NCI-H82 treated with DMSO at 0.1 percent for 48 hours (cell line): ENCODE measurements at regions not wholly inside any gene's neighbourhood (a gene's known extent, or its start where the extent isn't known, plus 50 kb on each side); places are given as distances from the start of the nearest gene placed in this dataset.
"Not testable (repeated sequence)": the region's sequence is repeated elsewhere in the genome, so short reads cannot be mapped to it uniquely, and the experiment has no call there.

Experiments used
- DNase-seq: peaks from one replicate; lab custom pipeline; 2025; ENCODE audit not compliant: unreplicated experiment; lab: John Stamatoyannopoulos, UW

DNA sequence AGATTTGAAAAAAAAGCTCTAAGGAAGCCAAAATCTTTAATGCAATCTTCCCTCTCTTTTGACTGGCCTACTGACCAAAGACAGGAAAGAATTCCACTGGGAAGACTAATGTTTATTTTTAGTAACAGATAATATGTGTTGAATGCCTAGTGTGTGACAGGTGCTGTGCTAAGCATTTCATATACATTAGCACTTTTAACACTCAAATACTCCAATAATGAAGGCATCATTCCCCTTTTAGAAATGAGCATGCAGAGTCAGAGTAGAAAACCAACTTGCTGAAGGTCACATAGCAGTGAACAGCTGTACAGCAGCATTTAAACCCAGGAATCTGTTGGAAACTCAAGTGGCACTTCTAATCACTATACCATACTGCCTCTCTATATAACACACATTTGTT is 170.6 kb downstream of the MINAR1 start:
- DNase-seq = no peak

DNA sequence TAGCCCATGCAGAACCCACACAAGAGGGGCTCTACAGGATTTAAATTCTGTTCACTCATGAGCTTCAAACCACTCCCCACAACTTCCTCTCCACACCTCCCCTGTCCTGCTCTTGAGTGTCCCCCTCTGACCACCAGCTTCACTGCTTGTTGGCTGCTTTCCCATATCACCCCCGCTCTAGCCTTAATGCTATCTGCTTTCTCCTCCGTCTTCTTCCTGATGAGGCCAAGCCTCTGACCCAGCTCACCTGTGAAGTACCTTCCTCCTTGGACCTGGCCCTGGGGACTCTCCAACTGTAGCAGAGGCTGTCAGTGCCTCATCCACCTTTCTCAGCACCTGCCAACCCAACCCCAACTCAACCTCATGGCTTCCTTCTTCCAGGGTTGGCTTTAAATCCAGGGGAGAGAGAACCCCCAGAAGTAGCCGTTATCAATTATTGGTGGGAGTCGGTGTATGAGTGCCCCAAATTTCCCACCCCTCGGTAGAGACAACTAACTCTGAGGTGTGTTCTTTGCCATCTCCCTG is 174.8 kb downstream of the MINAR1 start:
- no peak for DNase-seq

DNA sequence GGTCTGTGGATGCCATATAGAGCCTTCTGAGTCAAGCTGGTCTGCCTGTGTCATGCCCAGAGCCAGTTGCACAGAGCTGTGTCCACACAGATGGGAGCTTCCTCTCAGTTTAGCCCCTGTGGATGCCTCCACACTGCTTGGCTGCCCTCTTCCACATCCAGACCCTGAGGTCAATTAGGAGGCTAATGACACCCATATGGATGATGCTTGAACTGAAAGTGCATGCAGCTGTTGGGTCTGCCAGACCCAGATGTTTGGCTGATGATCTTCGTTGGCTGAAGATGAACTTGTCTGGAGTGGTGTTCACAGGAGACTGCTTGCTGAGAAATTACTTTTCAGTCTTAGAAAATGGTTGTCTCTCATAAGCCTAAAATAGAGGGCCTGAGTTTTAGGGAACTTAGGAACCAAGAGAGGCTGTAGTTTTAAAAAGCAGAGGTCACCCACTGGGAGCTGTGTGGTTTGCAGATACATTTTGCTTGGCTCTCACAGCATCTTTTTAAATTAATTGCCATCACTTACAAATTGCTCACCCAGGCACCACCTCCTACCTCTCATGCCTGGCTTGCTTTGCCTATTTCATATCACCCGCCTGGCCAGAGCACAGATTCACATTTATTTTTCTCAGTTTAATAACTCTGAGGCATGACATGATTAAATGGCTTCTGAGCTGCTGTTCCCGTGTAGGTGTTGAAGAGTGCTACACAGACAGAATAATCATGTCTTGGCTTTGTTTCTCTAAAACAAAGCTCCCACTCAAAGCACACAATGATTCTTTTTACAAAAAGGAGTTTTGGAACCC is 176.1 kb downstream of the MINAR1 start:
- no peak for DNase-seq

DNA sequence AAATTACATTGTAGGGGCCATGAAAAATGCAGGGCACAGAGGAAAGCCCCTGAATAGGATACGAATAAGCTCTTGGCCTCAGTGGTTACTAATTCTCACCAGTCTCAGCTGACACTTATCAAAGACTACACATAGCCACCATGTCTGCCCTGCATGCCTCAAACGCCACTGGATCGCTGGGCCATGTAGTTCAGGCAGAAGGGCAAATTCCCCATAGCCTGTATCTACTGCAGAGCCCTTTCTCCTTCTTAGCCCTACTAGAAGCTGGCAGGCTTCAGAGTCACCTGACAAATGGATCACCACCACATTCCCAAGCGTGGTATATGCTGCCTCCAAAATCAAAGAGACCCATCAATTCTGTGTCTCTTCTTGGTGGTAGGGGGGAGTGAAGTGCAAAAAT is 177.4 kb downstream of the MINAR1 start:
- no peak for DNase-seq

DNA sequence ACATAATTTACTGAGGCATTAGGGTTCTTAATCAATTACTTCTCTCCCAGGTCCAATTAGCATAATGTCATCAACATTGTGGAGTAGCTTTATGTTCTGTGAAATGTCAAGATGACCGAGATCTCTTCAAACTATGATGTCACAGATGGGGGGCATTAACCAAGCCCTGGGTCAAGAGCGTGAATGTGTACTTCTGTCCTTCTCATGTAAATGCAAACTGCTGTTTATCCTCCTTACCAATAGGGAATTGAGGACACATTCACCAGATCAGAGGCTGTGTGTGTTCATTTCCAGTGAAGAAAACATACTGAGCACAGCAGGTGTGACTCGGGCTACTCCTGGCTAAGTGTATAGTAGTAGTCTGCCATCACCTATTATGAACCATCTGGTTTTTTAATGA is 177.9 kb downstream of the MINAR1 start:
- no peak for DNase-seq

DNA sequence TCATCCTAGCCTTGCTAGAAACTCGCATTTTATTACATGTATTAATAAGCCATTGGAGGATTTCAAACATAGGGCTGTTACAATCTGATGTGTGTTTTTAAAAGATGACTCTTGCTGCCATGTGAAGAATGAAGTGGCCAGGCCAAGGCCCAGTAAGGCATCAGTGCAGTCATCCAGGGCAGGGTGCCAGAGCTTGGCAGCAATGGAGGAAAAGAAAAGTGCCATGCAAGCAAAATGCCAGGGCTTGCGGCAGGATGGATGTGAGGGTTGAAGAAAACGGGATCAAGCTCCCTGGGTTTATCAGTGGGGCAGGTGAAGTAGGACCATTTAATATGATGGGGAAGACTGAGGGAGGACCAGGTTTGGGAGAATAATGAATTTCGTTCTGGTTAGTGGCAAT is 183.6 kb downstream of the MINAR1 start:
- DNase-seq = no peak

DNA sequence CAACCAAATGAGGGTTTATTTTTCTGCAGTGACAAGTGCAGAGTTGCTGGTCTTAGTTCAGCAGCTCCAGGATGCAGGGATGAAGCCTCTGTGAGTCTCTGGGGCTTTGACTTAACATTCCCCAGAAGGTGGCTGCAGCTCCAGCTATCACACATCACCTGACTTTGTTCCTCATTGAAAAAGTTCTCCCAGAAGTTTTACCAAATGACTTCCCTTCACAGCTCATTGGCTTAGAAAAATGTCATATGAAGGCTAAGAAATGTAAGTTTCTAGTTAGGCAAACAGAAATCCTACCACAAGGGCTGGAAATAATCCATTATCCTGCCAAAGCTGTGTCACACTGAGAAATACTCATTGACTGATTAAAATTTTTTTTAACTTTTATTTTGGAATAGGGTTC is 184.9 kb downstream of the MINAR1 start:
- no peak for DNase-seq

DNA sequence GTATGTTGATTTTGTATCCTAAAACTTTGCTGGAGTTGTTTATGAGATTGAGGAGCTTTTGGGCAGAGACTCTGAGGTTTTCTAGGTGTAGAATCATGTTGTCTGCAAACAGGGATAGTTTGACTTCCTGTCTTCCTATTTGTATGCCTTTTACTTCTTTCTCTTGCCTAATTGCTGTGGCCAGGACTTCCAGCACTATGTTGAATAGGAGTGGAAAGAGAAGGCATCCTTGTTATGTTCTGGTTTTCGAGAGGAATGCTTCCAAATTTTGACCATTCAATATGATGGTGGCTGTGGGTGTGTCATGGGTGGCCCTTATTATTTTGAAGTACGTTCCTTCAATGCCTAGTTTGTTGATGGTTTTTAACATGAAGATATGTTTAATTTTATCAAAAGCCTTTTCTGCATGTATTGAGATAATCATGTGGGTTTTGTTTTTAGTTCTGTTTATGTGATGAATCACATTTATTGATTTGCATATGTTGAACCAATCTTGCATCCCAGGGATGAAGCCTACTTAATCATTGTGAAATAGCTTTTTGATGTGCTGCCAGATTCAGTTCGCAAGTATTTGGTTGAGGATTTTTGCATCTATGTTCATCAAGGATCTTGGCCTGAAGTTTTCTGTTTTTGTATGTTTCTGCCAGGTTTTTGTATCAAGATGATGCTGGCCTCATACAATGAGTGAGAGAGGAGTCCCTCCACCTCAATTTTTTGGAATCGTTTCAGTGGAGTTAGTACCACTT is 188.1 kb downstream of the MINAR1 start:
- no peak for DNase-seq

DNA sequence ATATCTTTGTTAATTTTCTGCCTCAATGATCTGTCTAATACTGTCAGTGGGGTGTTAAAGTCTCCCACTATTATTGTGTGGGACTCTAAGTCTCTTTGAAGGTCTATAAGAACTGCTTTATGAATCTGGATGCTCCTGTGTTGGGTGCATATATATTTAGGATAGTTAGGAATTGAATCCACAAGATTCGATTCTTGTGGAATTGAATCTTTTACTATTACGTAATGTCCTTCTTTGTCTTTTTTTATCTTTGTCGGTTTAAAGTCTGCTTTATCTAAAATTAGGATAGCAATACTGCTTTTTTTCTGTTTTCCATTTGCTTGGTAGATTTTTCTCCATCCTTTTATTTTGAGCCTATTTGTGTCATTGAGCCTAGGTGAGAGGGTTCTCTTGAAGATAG is 189.7 kb downstream of the MINAR1 start:
- DNase-seq = not testable (repeated sequence)

DNA sequence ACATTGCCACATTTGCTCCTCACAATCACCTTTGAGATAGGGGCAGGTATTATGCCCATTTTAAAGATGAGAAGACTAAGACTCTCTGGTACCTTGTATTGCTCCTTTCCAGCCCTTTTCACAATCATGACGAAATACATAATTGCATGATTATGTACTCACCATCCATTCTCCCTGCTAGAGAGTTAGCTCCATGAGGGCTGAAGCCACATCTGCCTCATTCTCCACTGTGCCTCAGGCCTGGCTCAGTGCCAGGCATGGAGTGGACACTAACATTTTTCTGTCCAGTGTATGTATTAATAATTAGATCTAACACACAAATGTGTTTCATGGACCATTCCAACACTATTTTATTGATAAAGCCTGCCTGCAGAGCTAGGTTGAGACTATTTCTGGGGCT is 191.4 kb downstream of the MINAR1 start:
- no peak for DNase-seq

DNA sequence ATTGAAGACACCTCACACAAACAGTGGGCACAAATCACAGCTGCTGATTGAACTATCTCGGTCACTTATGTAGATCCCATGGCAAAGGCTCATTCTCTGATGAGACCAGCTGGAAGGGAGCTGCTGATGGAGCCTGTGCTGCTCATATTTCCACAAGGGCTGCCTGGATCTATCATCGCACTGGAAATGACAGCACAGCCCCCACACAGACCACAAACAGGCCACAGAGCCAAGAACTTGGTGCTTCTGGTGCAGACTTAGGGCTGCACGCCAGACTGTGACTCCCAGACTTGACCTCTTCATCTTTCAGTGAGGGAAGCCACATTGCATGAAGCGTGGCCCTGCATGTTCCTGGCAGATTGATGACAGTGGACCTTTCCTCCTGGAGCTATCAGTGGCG is 197.6 kb downstream of the MINAR1 start:
- DNase-seq = no peak

DNA sequence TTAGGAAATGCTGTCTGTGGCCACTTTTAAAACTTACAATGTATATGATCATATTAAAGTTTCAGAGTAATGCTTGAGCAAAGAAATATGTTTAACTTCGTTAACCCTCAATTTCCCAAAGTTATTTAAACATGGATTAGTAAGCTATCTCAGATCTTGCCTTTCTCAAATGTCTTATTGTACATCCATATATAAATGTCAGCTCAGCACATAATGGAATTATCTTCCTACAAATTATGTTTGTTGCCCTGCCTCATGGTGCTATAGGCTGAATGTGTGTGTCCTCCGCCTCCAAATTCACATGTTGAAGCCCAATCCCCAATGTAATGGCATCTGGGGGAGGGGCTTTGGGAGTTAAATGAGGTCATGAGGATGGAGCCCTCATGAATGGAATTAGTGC is 200.3 kb downstream of the MINAR1 start:
- no peak for DNase-seq

DNA sequence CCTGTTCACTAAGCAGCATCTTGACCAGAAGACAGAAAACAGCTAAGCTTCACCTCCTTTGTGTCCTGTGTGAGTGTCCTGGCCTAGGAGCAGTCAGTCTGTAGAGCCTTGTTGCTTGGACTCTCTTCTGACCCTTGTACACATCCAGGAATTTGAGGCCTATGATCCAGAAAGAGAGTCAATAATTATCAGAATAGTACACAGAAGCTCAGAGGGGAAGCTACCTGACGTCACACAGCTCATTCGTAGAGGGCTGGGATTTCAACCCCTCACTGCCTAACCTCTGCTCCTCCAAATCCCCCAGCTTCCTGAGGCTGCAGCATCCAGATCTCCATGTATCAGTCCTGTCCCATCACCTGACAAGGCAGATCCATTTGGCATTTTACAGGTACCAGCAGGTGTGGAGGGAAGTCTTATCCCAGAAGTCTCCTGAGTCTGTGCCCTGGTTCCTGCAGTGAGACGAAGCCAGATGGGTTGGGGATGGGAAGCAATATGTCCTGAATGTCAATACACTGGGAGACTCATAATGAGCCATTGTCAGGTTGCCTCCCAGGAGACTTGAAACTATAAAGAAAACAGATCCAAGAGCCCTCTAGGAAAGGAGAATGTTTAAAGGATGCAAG is 203.1 kb downstream of the MINAR1 start:
- no peak for DNase-seq

DNA sequence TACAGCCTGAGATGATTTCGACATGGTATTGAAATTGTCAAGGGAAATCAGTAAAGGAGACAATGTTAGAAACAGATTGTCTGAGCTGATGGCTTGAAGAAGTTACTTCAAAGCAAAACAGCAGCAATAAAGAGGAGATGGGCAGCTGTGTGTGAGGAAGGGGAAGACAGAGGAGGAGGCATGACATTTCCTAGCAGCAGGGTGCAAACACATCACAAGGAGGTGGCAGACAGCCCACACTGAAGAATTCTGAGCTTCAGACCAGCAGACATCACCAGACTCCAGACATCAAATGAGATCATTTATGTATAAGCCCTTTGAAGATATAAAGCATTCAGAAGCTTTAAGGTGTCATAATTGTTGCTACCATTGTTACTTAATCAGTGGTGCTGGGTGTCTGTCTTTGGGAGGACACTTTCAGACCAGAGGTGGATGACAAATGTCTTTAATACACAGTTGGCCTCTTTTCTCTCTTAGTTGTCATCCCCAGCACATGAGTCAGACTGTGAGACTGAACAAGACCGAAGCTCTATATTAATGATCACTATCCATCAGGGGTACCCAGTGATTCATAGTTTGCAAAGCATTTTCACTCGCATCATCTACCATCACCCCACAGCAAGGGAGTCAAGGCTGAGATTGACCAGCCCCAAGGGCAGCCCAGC is 203.9 kb downstream of the MINAR1 start:
- DNase-seq = no peak

DNA sequence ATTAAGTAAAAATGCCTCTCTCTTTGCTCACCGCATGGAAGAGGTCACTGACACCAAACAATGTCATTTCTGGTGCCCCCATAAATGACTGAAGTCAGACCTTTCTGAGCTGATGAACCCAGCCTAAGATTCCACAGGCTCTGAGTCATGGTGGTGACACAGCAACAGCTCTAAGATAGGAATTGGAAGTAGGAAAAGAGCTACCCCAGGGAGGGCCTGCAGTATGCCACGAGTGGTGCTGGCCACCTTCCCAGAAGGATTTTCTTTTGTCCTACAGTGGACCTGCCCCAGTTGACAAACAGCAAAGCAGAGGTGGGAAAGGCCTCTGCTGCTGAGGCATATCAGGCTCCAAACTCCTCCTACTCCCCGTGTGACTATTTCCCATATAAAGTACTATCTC is 208.1 kb downstream of the MINAR1 start:
- no peak for DNase-seq

DNA sequence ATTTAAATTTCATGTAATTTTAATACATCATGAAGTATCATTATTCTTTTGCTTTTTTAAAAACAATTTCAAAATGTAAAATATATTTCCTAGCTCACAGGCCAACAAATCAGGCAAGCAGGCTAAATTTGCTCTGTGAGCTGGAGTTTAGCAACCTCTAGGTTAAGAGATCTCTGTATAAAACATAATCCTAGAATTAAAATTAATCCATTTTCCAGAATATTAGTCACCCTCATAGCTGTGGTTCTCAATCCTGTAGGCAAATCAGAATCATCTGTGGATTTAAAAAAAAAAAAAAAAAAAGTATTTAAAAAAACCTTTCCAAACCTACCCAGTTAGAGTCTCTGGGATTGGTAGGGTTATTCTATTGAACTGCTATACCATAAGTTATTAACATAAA is 209.7 kb downstream of the MINAR1 start:
- DNase-seq = no peak

DNA sequence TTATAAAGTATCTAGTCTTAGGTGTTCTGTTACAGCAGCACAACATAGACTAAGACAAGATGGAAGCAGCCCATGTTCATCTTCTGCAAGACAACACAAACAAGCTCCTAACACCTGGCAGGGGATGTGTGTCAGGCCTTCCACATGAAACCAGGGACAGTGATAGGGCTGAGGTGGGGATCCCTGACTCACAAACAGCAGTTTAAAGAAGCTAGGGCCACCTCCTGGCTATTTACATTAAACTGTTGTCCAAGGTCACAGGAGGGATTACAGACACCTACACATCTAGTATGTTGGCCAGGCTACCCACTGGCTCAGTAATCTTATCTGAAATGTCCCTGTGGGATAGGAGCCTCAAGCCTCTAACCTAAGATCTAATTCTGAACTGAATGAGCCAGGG is 211.3 kb downstream of the MINAR1 start:
- no peak for DNase-seq

DNA sequence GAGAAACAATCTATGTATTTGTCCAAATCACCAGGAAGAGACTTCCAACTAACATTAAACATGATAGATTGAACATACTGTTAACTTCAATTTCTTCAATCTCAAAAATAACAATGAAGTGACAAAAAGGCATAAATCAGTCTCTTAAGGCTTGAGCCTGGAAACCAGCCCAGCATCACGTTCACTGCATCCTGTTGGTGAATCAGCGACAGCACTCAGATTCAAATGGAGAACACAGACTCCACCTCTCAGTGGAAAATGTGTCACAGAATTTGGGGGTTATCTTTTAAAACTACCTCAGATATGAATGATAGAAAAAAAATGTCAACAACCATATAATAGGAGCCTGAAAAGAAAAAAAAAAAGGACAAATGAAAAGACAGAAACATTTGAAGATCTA is 212.0 kb downstream of the MINAR1 start:
- no peak for DNase-seq

DNA sequence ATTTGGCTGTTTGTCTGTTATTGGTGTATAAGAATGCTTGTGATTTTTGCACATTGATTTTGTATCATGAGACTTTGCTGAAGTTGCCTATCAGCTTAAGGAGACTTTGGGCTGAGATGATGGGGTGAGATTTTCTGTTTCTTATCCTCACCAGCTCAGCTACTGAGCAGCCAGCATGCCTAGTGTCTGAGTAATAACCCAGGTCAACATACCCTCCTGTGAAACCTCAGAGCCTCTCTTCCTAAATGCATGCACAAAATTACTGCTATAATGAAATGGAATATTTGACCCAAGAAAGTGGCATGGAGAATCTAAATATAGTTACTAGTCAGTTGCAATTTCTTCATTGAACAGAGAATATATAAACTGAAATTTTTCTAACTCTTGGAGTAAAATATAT is 220.8 kb downstream of the MINAR1 start:
- not testable (repeated sequence) for DNase-seq

DNA sequence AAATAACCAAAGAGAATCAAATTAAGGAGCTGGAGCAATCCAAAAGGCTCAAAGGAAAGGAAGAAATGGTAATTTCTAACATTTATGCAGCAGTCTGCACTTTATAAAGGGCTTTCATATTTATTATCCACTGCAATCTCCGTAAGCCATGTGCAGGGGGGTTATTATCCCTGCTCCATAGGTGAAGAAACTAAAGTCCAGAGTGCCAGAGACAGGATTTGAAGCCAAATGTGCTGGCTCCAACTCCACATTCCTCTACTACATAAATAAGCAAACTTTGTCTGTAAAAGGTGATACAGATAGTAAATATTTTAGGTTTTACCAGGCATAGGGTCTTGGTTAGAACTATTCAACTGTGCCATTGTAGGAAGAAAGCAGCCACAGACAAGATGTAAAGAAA is 221.4 kb downstream of the MINAR1 start:
- no peak for DNase-seq
